Osteocyte (in vitro differentiated cells): ENCODE measurements at regions not wholly inside any gene's neighbourhood (a gene's known extent, or its start where the extent isn't known, plus 50 kb on each side); places are given as distances from the start of the nearest gene placed in this dataset.

Experiments
- DNase-seq: peaks from one replicate; pipeline ENCODE4 v3.0.0; 2021; ENCODE audit warnings: mixed read lengths; ENCODE audit not compliant: unreplicated experiment; ENCODE audit errors: extremely low spot score
- H3K27ac Mint-ChIP-seq: one replicate; pipeline ENCODE4 v1.8.0; 2021; ENCODE audit warnings: mild to moderate bottlenecking, mixed read lengths; ENCODE audit not compliant: unreplicated experiment
- H3K27me3 Mint-ChIP-seq: one replicate; pipeline ENCODE4 v1.8.0; 2021; ENCODE audit warnings: mixed read lengths; ENCODE audit not compliant: unreplicated experiment
- H3K36me3 Mint-ChIP-seq: one replicate; pipeline ENCODE4 v1.8.0; 2021; ENCODE audit warnings: mixed read lengths; ENCODE audit not compliant: unreplicated experiment
- H3K4me1 Mint-ChIP-seq: one replicate; pipeline ENCODE4 v1.8.0; 2021; ENCODE audit warnings: mixed read lengths; ENCODE audit not compliant: unreplicated experiment
- H3K4me3 Mint-ChIP-seq: one replicate; pipeline ENCODE4 v1.8.0; 2021; ENCODE audit warnings: mild to moderate bottlenecking, moderate library complexity, mixed read lengths; ENCODE audit not compliant: unreplicated experiment
- H3K9me3 Mint-ChIP-seq: one replicate; pipeline ENCODE4 v1.8.0; 2021; ENCODE audit warnings: mixed read lengths; ENCODE audit not compliant: unreplicated experiment
- TF ChIP-seq, protein P1 (sequence below): fragments of 200-600 bp; sonication (generic); IDR thresholded peaks from 2 replicates; pipeline ENCODE4 v1.5.0; 2021; ENCODE audit warnings: antibody characterized with exemption, mild to moderate bottlenecking, moderate library complexity

- Mint-ChIP-seq H3K4me3 (no peak overlapping the region), H3K36me3 (no peaks in the 10 kb centered on the region), H3K4me1 (no peaks in the 10 kb centered on the region), H3K27ac (no peak overlapping the region), H3K27me3 (peaks cover 17% of the 10 kb centered on the region), H3K9me3 (no peaks in the 10 kb centered on the region)
- DNase-seq = no peak
- TF ChIP-seq, protein P1, sequence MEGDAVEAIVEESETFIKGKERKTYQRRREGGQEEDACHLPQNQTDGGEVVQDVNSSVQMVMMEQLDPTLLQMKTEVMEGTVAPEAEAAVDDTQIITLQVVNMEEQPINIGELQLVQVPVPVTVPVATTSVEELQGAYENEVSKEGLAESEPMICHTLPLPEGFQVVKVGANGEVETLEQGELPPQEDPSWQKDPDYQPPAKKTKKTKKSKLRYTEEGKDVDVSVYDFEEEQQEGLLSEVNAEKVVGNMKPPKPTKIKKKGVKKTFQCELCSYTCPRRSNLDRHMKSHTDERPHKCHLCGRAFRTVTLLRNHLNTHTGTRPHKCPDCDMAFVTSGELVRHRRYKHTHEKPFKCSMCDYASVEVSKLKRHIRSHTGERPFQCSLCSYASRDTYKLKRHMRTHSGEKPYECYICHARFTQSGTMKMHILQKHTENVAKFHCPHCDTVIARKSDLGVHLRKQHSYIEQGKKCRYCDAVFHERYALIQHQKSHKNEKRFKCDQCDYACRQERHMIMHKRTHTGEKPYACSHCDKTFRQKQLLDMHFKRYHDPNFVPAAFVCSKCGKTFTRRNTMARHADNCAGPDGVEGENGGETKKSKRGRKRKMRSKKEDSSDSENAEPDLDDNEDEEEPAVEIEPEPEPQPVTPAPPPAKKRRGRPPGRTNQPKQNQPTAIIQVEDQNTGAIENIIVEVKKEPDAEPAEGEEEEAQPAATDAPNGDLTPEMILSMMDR = no peak
Measured at GRCh38 chr2:184304006-184304405, 294.3 kb upstream of the ZNF804A start.

- TF ChIP-seq, protein P1 = no peak
- Mint-ChIP-seq H3K36me3 (no peaks in the 10 kb centered on the region), H3K4me1 (no peaks in the 10 kb centered on the region), H3K4me3 (no peak overlapping the region), H3K9me3 (no peaks in the 10 kb centered on the region), H3K27me3 (peaks cover 13% of the 10 kb centered on the region), H3K27ac (no peak overlapping the region)
- DNase-seq = no peak
Measured at GRCh38 chr2:184305105-184305504, 293.2 kb upstream of the ZNF804A start.

DNA sequence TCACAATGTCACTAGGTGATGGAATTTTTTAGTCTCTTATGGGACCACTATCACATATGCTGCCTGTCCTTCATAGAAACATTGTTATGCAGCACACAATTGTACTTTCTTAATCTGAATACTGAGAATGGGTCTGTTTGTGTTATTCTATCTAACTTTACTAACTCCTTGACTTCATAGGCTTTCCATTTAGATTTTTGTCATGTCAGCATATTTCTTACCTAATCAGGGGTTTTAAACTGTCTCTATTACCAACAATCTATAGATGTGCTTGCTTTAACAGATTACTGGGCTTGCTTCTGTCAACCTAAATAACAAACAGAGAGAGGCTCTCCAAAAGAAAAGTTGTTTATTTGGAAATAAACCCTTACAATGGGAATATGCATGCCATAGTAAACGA, 289.6 kb upstream of the ZNF804A start:
- peaks cover 8% of the 10 kb centered on the region for H3K27me3 Mint-ChIP-seq
- DNase-seq = no peak
- TF ChIP-seq, protein P1 = no peak
- H3K27ac Mint-ChIP-seq = no peak overlapping the region
- no peaks in the 10 kb centered on the region for H3K4me1 Mint-ChIP-seq
- no peaks in the 10 kb centered on the region for H3K36me3 Mint-ChIP-seq
- no peak overlapping the region for H3K4me3 Mint-ChIP-seq
- H3K9me3 Mint-ChIP-seq = no peaks in the 10 kb centered on the region

- H3K36me3 Mint-ChIP-seq = no peaks in the 10 kb centered on the region
- no peaks in the 10 kb centered on the region for H3K4me1 Mint-ChIP-seq
- no peak for DNase-seq
- H3K4me3 Mint-ChIP-seq = no peak overlapping the region
- no peaks in the 10 kb centered on the region for H3K9me3 Mint-ChIP-seq
- no peak overlapping the region for H3K27ac Mint-ChIP-seq
- TF ChIP-seq, protein P1 = no peak
- H3K27me3 Mint-ChIP-seq = peaks cover 4% of the 10 kb centered on the region
Measured at GRCh38 chr2:184312970-184313369, 285.4 kb upstream of the ZNF804A start.

GRCh38 chr2:184314829-184315228, 283.5 kb upstream of the ZNF804A start:
- Mint-ChIP-seq H3K9me3 (no peaks in the 10 kb centered on the region), H3K27me3 (peaks cover 4% of the 10 kb centered on the region), H3K36me3 (no peaks in the 10 kb centered on the region), H3K4me1 (no peaks in the 10 kb centered on the region), H3K27ac (no peak overlapping the region), H3K4me3 (no peak overlapping the region)
- no peak for DNase-seq
- TF ChIP-seq, protein P1 = no peak
